Endothelial cell of umbilical vein (primary cell): ENCODE measurements at regions not wholly inside any gene's neighbourhood (a gene's known extent, or its start where the extent isn't known, plus 50 kb on each side); places are given as distances from the start of the nearest gene placed in this dataset.

Experiments
- BruUV-seq: library from RNA; stranded (reverse); fragments of 400-500 nt; replicated peaks from 2 replicates; lab custom pipeline; 2021; lab: Mats Ljungman, UMichigan
- CTCF ChIA-PET: fragments of 300-600, 350-600 bp; sonication (Branson Sonifier 250); formaldehyde crosslinking; loops from one replicate; lab custom pipeline; 2021; ENCODE audit warnings: antibody characterized with exemption, inconsistent platforms; lab: Charles Lee
- POLR2A ChIA-PET: fragments of 300-600, 350-600 bp; sonication (Branson Sonifier 250); formaldehyde crosslinking; loops from one replicate; lab custom pipeline; 2021; ENCODE audit warnings: antibody characterized with exemption, inconsistent platforms; lab: Charles Lee
- DNase-seq: peaks from one replicate; pipeline ENCODE4 v3.0.0-alpha.2; 2011; ENCODE audit warnings: low read depth, low spot score
- FAIRE-seq: peaks from 2 replicates; lab custom pipeline; 2011; peaks lifted over from hg19 to GRCh38; lab: Jason Lieb, UNC
- H2AFZ ChIP-seq: 2 replicates; pipeline ENCODE4 v1.6.0; 2012; ENCODE audit warnings: low read depth, low read length, control low read depth, inconsistent platforms
- H3K27ac ChIP-seq: 2 replicates; pipeline ENCODE4 v1.5.1; 2011; ENCODE audit warnings: low read depth, mild to moderate bottlenecking, control low read depth, low read length, moderate library complexity; ENCODE audit not compliant: insufficient read depth
- H3K27me3 ChIP-seq, 2 experiments: 2 replicates each; pipeline versions ENCODE4 v1.6.0 to v1.6.1; 2011; ENCODE audit warnings: low read length in 2 of 2, mixed read lengths in 1 of 2; ENCODE audit not compliant: control insufficient read depth in 2 of 2, insufficient read depth in 2 of 2
- H3K36me3 ChIP-seq, 2 experiments: 2 replicates in 1 of 2; 3 replicates in 1 of 2; pipeline ENCODE4 v1.5.1; 2011; ENCODE audit warnings: low read length in 2 of 2, mild to moderate bottlenecking in 1 of 2, moderate library complexity in 1 of 2; ENCODE audit not compliant: control insufficient read depth in 2 of 2, insufficient read depth in 2 of 2; ENCODE audit errors: extremely low read depth in 1 of 2
- H3K4me1 ChIP-seq: 3 replicates; pipeline ENCODE4 v1.5.1; 2011; ENCODE audit warnings: mild to moderate bottlenecking, low read length; ENCODE audit not compliant: control insufficient read depth, insufficient read depth; ENCODE audit errors: extremely low read depth
- H3K4me2 ChIP-seq: 2 replicates; pipeline ENCODE4 v1.6.1; 2011; ENCODE audit warnings: low read length, control low read depth, mixed read lengths; ENCODE audit not compliant: insufficient read depth
- H3K4me3 ChIP-seq, 3 experiments: fragments of 200-600 bp in 1 of 3; sonication (generic), shearing (Covaris generic) in 1 of 3; replicated peaks in 1 of 3; 2 replicates each; pipeline ENCODE4 v1.5.1; 2011 to 2016; ENCODE audit warnings: control low read depth in 3 of 3, low read length in 3 of 3, mild to moderate bottlenecking in 2 of 3, inconsistent platforms in 1 of 3, low read depth in 1 of 3, moderate library complexity in 1 of 3; ENCODE audit not compliant: insufficient read depth in 1 of 3
- H3K79me2 ChIP-seq: 2 replicates; pipeline ENCODE4 v1.6.0; 2012; ENCODE audit warnings: low read length, inconsistent platforms; ENCODE audit not compliant: control insufficient read depth, insufficient read depth
- H3K9ac ChIP-seq: replicated peaks from 2 replicates; pipeline ENCODE3; 2011; ENCODE audit warnings: low read length, control low read depth; ENCODE audit not compliant: insufficient read depth; ENCODE audit errors: extremely low read depth
- H3K9me1 ChIP-seq: replicated peaks from 3 replicates; pipeline ENCODE4 v1.6.0; 2011; ENCODE audit warnings: mild to moderate bottlenecking, low read length; ENCODE audit not compliant: control insufficient read depth, insufficient read depth; ENCODE audit errors: extremely low read depth
- H3K9me3 ChIP-seq: replicated peaks from 2 replicates; pipeline ENCODE4 v1.5.1; 2012; ENCODE audit warnings: low read length, inconsistent platforms; ENCODE audit not compliant: control insufficient read depth, insufficient read depth
- H4K20me1 ChIP-seq: replicated peaks from 2 replicates; pipeline ENCODE3; 2011; ENCODE audit warnings: mild to moderate bottlenecking, low read length; ENCODE audit not compliant: control insufficient read depth, insufficient read depth; ENCODE audit errors: extremely low read depth
- EZH2 ChIP-seq: IDR thresholded peaks from 2 replicates; pipeline ENCODE4 v1.6.1; 2012; ENCODE audit warnings: borderline replicate concordance, low read depth, mild to moderate bottlenecking, moderate library complexity, low read length, inconsistent platforms; ENCODE audit not compliant: severe bottlenecking
- FOS ChIP-seq: IDR thresholded peaks from 2 replicates; pipeline ENCODE4 v1.6.1; 2011; ENCODE audit warnings: mild to moderate bottlenecking, low read length, moderate library complexity, borderline replicate concordance; ENCODE audit not compliant: insufficient read depth
- GATA2 ChIP-seq: IDR thresholded peaks from 2 replicates; pipeline ENCODE4 v1.7.0; 2011; ENCODE audit warnings: low read depth, mild to moderate bottlenecking, moderate library complexity, mixed read lengths, low read length; ENCODE audit not compliant: insufficient read length, insufficient read depth
- JUN ChIP-seq: IDR thresholded peaks from 2 replicates; pipeline ENCODE4 v1.6.1; 2011; ENCODE audit warnings: borderline replicate concordance, low read depth; ENCODE audit not compliant: insufficient read length, insufficient read depth
- MYC ChIP-seq: IDR thresholded peaks from one replicate; pipeline ENCODE4 v1.6.1; 2011; ENCODE audit warnings: mild to moderate bottlenecking, low read depth, low read length
- POLR2A ChIP-seq: IDR thresholded peaks from 2 replicates; pipeline ENCODE4 v1.6.1; 2012; ENCODE audit warnings: low read depth, mild to moderate bottlenecking, control low read depth, low read length
- POLR2AphosphoS5 ChIP-seq: IDR thresholded peaks from 2 replicates; pipeline ENCODE4 v1.6.1; 2012; ENCODE audit warnings: low read depth, mild to moderate bottlenecking, control low read depth, low read length, moderate library complexity; ENCODE audit not compliant: insufficient read depth
- dilution Hi-C: fragments of 300-500 bp; cut with MboI; formaldehyde crosslinking; loops from one replicate; pipeline ENCODE4 v1.15.0; 2019; ENCODE audit warnings: low sequenced_read_pairs; ENCODE audit not compliant: extremely low pct_ligation_motif_present
- intact Hi-C: fragments of 100-400 bp; cut with micrococcal nuclease; formaldehyde crosslinking; loops from one replicate; pipeline ENCODE4 v1.10.0; 2022
- TF ChIP-seq, protein P1 (sequence below): IDR thresholded peaks from 2 replicates; pipeline ENCODE4 v1.6.1; 2011; ENCODE audit not compliant: insufficient read depth, insufficient read length
- TF ChIP-seq, protein P2 (sequence below), 2 donors: IDR thresholded peaks; 1 replicate in 1 of 2; 2 replicates in 1 of 2; pipeline ENCODE4 v1.5.1; 2011; ENCODE audit warnings: low read length in 2 of 2, mild to moderate bottlenecking in 2 of 2, moderate library complexity in 2 of 2, control low read depth in 1 of 2, inconsistent platforms in 1 of 2, low read depth in 1 of 2; ENCODE audit not compliant: insufficient read depth in 1 of 2; ENCODE audit errors: extremely low read depth in 1 of 2

DNA sequence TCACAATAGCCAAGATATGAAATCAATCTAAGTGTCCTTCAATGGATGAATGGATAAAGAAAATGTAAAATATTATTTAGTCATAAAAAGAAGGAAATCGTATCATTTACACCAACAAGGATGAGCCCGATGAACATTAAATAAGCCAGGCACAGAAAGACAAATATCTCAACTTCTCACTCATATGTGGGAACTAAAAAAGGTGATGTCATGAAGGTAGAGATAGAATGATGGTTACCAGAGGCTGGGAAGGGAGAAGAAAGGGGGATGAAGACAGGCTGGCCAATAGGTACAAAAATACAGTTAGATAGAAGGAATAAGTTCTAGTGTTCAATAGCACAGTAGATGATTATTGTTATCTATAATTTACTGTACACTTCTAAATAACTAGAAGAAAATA lies 94.9 kb upstream of the RAP1B start:
- intact Hi-C loops (loop anchor here (2.0 kb wide), 1 partner anchor 45 kb away; no protein-coding TSS in a partner anchor), dilution Hi-C loops (no loop called here)
- Histone ChIP-seq H3K9ac (no peak overlapping the region), H3K36me3 (no peaks in the 10 kb centered on the region), H3K27ac (no peak overlapping the region), H3K27me3 (no peaks in the 10 kb centered on the region), H4K20me1 (no peaks in the 10 kb centered on the region), H3K9me3 (no peaks in the 10 kb centered on the region), H3K79me2 (no peaks in the 10 kb centered on the region), H3K4me3 (no peak overlapping the region), H3K9me1 (no peaks in the 10 kb centered on the region), H3K4me1 (peaks cover 2% of the 10 kb centered on the region), H3K4me2 (no peak overlapping the region), H2AFZ (no peak overlapping the region)
- TF ChIP-seq, protein P1, sequence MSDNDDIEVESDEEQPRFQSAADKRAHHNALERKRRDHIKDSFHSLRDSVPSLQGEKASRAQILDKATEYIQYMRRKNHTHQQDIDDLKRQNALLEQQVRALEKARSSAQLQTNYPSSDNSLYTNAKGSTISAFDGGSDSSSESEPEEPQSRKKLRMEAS: no peak
- TF ChIP-seq, protein P2, sequence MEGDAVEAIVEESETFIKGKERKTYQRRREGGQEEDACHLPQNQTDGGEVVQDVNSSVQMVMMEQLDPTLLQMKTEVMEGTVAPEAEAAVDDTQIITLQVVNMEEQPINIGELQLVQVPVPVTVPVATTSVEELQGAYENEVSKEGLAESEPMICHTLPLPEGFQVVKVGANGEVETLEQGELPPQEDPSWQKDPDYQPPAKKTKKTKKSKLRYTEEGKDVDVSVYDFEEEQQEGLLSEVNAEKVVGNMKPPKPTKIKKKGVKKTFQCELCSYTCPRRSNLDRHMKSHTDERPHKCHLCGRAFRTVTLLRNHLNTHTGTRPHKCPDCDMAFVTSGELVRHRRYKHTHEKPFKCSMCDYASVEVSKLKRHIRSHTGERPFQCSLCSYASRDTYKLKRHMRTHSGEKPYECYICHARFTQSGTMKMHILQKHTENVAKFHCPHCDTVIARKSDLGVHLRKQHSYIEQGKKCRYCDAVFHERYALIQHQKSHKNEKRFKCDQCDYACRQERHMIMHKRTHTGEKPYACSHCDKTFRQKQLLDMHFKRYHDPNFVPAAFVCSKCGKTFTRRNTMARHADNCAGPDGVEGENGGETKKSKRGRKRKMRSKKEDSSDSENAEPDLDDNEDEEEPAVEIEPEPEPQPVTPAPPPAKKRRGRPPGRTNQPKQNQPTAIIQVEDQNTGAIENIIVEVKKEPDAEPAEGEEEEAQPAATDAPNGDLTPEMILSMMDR (IDR thresholded peaks at IDR 0.05; ENCODE audit: extremely low read depth in 1 of 2, insufficient read depth in 1 of 2, low read depth in 1 of 2, low read length in 2 of 2): no peak
- TF ChIP-seq POLR2AphosphoS5 (no peak), FOS (no peak), POLR2A (no peak), JUN (no peak), MYC (no peak), EZH2 (no peak), GATA2 (no peak)
- no peak for FAIRE-seq
- ChIA-PET CTCF (no interaction called here), POLR2A (no interaction called here)
- DNase-seq: no peak
- BruUV-seq: no TSS peak
